ENCODE measurements at regions not wholly inside any gene's neighbourhood (a gene's known extent, or its start where the extent isn't known, plus 50 kb on each side); places are given as distances from the start of the nearest gene placed in this dataset.

DNA sequence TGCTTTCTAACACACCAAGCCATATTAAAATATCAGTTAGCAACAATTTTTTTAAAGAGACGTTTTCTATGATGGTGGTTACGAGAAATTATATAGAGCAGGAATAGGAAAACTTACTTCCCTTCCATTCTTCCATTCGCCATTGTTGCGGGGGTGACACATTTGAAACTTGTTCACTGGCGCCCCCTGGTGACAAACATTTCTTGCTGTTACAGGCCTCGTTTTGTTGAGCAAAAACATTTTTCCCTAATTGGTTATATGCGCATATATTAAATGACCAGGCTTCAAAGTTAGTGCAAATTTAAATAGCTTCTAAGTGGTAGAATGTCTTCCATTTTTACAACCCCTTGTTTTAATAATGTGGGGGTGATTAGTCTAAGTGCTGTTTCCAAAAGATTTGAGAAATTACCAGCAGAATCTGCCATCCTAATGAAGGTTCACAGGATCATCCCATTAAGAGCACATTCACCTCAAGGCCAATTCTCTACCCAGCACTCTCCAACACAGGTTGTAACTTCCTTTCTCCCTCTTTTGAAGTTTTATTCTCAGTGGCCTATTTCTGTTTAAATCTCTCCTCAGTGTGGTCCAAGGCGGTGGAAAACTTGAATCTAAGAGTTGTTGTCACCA, 1124.7 kb downstream of the FLRT2 start:
- TF ChIP-seq, protein P1, sequence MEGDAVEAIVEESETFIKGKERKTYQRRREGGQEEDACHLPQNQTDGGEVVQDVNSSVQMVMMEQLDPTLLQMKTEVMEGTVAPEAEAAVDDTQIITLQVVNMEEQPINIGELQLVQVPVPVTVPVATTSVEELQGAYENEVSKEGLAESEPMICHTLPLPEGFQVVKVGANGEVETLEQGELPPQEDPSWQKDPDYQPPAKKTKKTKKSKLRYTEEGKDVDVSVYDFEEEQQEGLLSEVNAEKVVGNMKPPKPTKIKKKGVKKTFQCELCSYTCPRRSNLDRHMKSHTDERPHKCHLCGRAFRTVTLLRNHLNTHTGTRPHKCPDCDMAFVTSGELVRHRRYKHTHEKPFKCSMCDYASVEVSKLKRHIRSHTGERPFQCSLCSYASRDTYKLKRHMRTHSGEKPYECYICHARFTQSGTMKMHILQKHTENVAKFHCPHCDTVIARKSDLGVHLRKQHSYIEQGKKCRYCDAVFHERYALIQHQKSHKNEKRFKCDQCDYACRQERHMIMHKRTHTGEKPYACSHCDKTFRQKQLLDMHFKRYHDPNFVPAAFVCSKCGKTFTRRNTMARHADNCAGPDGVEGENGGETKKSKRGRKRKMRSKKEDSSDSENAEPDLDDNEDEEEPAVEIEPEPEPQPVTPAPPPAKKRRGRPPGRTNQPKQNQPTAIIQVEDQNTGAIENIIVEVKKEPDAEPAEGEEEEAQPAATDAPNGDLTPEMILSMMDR (IDR thresholded peaks at IDR 0.05): no peak
- Mint-ChIP-seq H3K27ac (no peak overlapping the region), H3K27me3 (no peaks in the 10 kb centered on the region), H3K36me3 (ENCODE audit: low read depth) (no peaks in the 10 kb centered on the region), H3K4me3 (no peak overlapping the region), H3K9me3 (no peaks in the 10 kb centered on the region), H3K4me1 (no peaks in the 10 kb centered on the region)
- DNase-seq (no peak), ATAC-seq (ENCODE audit: low read depth) (no peak)
- intact Hi-C loops (cut with micrococcal nuclease): no loop called here
- ChIA-PET POLR2A (no interaction called here), CTCF (no interaction called here)

DNA sequence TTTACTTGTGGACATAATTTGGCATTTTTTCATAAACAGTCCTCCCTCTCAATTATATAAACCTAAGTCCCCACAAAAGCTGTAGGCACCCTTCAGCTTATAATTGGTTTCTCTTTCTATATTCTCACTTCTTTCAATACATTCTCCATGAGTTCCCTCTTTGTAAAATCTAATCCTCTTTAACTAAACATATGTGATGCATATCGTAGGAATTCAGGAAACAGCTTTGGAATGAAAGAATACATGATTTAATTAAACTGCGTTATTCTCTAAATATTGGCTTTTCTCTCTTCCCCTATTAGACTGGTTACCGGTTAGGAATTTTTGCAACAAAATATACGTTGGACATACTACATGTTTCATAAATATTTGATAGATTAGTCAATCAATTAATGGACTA, 1122.6 kb downstream of the FLRT2 start:
- ATAC-seq (ENCODE audit: low read depth) (no peak), DNase-seq (no peak)
- ChIA-PET POLR2A (no interaction called here), CTCF (no interaction called here)
- H3K36me3 Mint-ChIP-seq (ENCODE audit: low read depth): no peaks in the 10 kb centered on the region
- H3K9me3 Mint-ChIP-seq: peaks cover 3% of the 10 kb centered on the region
- H3K27ac Mint-ChIP-seq: no peak overlapping the region
- intact Hi-C loops (cut with micrococcal nuclease): no loop called here
- H3K4me1 Mint-ChIP-seq: no peaks in the 10 kb centered on the region
- no peaks in the 10 kb centered on the region for H3K27me3 Mint-ChIP-seq
- no peak overlapping the region for H3K4me3 Mint-ChIP-seq
- TF ChIP-seq, protein P1 (IDR thresholded peaks at IDR 0.05): no peak

DNA sequence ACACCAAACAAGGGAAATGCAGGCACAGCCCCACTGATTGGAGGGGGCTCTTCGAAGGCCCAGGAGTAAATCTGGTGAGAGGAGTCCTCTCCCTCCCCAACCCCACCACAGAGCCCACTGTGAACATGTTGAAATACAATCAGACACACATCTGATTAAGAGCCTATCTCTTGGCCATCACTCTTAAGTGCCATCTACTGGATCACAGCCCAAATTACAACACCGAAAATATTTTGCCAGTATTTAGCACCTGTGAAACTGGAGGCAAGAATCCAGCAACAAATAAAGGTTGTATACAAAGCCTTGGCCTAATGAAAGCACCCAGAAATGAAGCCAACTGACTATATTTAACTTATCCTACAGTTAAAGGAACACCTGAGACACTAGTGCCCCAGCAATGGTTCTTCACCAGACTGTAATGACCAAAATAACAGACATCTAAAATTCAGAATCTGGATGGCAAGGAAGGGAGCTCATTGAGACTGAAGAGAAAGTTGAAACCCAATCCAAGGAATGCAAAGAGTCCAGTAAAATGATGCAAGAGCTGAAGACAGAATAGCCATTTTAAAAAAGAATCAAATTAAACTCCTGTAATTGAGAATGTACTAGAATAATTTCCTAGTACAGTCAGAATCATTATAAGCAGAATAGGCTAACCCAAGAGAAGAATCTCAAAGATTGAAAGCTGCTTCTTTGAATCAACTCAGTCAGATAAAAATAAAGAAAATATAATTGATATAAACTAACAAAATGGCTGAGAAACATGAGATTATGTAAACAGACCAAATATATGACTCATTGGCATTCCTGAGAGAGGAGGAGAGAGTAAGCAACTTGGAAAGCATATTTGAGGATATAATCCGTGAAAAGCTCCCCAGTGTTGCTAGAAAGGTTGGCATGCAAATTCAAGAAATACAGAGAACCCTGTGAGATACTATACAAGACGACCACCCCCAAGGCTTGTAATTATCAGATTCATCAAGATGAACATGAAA, 1117.0 kb downstream of the FLRT2 start:
- no peak for ATAC-seq (ENCODE audit: low read depth)
- intact Hi-C loops (cut with micrococcal nuclease): no loop called here
- ChIA-PET POLR2A (no interaction called here), CTCF (no interaction called here)
- TF ChIP-seq, protein P1 (IDR thresholded peaks at IDR 0.05): no peak
- H3K27ac Mint-ChIP-seq: no peak overlapping the region
- H3K27me3 Mint-ChIP-seq: no peaks in the 10 kb centered on the region
- no peak overlapping the region for H3K4me3 Mint-ChIP-seq
- H3K4me1 Mint-ChIP-seq: no peaks in the 10 kb centered on the region
- no peak for DNase-seq
- peaks cover 6% of the 10 kb centered on the region for H3K9me3 Mint-ChIP-seq
- H3K36me3 Mint-ChIP-seq (ENCODE audit: low read depth): no peaks in the 10 kb centered on the region

DNA sequence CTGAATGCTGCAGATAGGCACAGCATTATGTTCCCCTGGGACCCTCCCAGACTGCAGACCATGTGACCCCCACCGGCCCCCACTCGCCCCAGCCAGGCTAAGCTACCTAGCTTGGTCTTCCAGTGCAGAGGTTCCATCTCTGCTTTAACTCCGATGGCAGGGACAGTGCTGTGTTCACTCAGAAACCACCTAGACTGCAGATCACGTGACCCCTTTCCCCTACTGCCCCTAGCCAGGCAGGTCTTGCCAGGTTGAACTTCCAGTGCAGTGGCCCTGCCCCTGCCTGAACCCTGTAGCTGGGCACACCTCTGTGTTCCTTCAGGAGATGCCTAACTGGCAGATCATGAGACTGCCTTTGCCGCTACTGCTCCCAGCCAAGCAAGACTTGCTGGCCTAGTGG, 1116.2 kb downstream of the FLRT2 start:
- Mint-ChIP-seq H3K36me3 (ENCODE audit: low read depth) (no peaks in the 10 kb centered on the region), H3K4me3 (no peak overlapping the region), H3K9me3 (peaks cover 6% of the 10 kb centered on the region), H3K4me1 (no peaks in the 10 kb centered on the region), H3K27me3 (no peaks in the 10 kb centered on the region), H3K27ac (no peak overlapping the region)
- ChIA-PET POLR2A (no interaction called here), CTCF (no interaction called here)
- no peak for ATAC-seq (ENCODE audit: low read depth)
- intact Hi-C loops (cut with micrococcal nuclease): no loop called here
- TF ChIP-seq, protein P1 (IDR thresholded peaks at IDR 0.05): no peak
- no peak for DNase-seq

DNA sequence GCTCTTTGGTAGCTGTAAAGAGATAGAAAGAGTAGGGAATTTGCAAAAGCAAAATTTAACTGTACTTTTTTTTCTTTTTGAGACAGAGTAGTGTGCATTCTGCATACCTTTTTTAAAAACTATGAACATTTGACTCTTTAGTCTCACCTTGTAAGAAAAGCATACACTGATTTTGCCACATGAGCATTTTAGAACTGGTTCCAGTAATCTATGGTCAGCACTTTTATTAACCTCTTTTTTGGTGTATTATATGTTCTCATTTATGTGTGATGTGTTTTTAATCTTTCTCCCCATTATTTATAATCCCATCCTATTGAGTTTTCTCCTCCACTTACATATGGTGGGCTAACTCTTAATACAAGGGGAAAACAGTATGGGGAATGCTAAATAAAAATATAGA, 1111.4 kb downstream of the FLRT2 start:
- TF ChIP-seq, protein P1 (IDR thresholded peaks at IDR 0.05): no peak
- no peak for ATAC-seq (ENCODE audit: low read depth)
- no peak overlapping the region for H3K4me3 Mint-ChIP-seq
- no peaks in the 10 kb centered on the region for H3K4me1 Mint-ChIP-seq
- POLR2A ChIA-PET: no interaction called here
- H3K27ac Mint-ChIP-seq: no peak overlapping the region
- no peak for DNase-seq
- H3K27me3 Mint-ChIP-seq: no peaks in the 10 kb centered on the region
- H3K9me3 Mint-ChIP-seq: peaks cover 4% of the 10 kb centered on the region
- no peaks in the 10 kb centered on the region for H3K36me3 Mint-ChIP-seq (ENCODE audit: low read depth)
- intact Hi-C loops (cut with micrococcal nuclease): no loop called here
- CTCF ChIA-PET: no interaction called here
